ENCODE measurements at regions not wholly inside any gene's neighbourhood (a gene's known extent, or its start where the extent isn't known, plus 50 kb on each side); places are given as distances from the start of the nearest gene placed in this dataset.
"Not testable (repeated sequence)": the region's sequence is repeated elsewhere in the genome, so short reads cannot be mapped to it uniquely, and the experiment has no call there.

GRCh38 chr10:43839973-43840372, 191.3 kb upstream of the ZNF32 start:
- no peak for DNase-seq (ENCODE audit: low read depth)
- TF ChIP-seq, protein P1, sequence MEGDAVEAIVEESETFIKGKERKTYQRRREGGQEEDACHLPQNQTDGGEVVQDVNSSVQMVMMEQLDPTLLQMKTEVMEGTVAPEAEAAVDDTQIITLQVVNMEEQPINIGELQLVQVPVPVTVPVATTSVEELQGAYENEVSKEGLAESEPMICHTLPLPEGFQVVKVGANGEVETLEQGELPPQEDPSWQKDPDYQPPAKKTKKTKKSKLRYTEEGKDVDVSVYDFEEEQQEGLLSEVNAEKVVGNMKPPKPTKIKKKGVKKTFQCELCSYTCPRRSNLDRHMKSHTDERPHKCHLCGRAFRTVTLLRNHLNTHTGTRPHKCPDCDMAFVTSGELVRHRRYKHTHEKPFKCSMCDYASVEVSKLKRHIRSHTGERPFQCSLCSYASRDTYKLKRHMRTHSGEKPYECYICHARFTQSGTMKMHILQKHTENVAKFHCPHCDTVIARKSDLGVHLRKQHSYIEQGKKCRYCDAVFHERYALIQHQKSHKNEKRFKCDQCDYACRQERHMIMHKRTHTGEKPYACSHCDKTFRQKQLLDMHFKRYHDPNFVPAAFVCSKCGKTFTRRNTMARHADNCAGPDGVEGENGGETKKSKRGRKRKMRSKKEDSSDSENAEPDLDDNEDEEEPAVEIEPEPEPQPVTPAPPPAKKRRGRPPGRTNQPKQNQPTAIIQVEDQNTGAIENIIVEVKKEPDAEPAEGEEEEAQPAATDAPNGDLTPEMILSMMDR (conservative IDR thresholded peaks at IDR 0.05; ENCODE audit: low read depth, low read length): no peak
- no peak overlapping the region for H3K4me3 ChIP-seq (ENCODE audit: low read length)

GRCh38 chr10:43834751-43835150, 186.1 kb upstream of the ZNF32 start:
- not testable (repeated sequence) for DNase-seq (ENCODE audit: low read depth); H3K4me3 ChIP-seq (ENCODE audit: low read length)

DNA sequence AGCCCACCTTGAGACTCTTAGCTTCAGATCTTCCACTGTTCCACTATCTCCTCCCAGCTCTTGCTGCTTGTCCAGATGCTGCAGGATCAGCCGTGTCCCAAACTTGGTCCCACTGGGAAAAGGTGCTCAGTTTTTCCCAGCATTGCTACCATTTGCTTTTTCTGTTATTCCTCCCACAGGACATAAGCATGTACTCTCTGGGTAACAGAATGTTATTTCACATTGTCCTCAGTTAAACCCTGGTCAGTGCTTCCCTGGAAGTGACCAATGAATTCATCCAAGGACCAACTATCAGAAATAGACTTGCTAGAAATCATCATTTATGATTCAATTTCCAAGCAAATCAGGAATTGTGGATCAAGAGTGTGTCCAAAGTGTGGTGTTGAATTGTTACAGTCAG, 179.2 kb upstream of the ZNF32 start:
- DNase-seq (ENCODE audit: low read depth): no peak
- H3K4me3 ChIP-seq (ENCODE audit: low read length): no peak overlapping the region
- TF ChIP-seq, protein P1 (conservative IDR thresholded peaks at IDR 0.05; ENCODE audit: low read depth, low read length): no peak

DNA sequence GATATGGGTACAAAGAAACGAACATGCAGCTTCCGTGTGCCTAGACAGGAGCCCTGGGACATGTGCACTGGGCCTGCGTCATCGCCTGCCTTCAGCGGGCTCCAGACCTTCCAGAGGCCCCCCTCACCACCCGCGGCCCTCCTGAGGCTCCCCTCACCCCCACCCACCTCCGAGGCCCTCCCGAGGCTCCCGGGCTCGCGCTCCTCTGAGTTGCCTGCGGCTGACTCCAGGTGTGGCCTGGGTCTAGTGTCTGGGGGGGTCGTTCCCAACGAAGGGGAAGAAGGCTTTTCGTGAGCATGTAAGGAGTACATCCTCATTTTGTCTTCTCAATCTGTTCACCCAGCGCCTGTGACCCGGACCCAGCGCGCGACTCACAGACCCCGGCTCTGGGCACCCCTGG, 177.3 kb upstream of the ZNF32 start:
- no peak for DNase-seq (ENCODE audit: low read depth)
- TF ChIP-seq, protein P1 (conservative IDR thresholded peaks at IDR 0.05; ENCODE audit: low read depth, low read length): no peak

DNA sequence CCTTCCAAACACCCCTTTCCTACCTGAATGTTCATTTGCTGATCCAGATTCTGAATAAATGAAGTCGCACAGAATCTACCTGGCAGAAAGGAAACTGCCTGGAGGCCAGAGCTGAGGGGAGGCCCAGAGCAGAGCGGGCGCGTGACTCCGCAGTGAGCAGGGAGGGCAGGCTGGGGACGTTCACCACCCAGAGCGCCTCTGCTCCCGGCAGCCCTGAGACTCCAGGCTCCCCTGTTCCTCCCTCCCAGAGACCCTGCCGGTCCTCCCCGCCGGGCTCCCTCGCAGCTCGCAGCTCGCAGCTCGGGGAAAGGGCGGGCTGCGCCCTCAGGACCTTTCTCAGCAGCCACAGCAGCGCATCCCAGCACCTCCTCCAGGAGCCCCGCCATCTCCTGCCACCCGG, 176.7 kb upstream of the ZNF32 start:
- no peak overlapping the region for H3K4me3 ChIP-seq (ENCODE audit: low read length)
- no peak for DNase-seq (ENCODE audit: low read depth)
- TF ChIP-seq, protein P1 (conservative IDR thresholded peaks at IDR 0.05; ENCODE audit: low read depth, low read length): no peak

More for the DNA sequence above, 177.3 kb upstream of the ZNF32 start:
- H3K4me3 ChIP-seq (ENCODE audit: low read length): no peak overlapping the region

DNA sequence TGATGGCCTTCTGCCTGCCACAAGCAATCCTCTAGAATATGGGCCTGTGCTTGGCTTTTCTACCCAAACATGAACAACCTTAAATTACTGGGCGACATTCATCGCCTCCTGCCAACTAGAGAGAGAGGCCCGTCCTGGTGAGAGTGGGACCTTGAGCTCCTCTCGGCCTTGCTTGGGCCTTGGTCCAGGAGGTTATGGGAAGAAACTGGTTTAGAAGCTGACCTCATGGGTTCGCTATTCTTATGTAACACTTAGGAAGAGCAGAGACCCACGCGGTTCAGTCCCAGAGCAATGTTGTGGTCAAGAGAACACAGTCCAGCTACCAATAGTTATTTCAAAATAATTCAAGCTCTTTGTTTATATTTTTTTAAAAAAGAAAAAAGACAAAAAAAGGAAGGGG, 176.3 kb upstream of the ZNF32 start:
- no peak for DNase-seq (ENCODE audit: low read depth)
- TF ChIP-seq, protein P1 (conservative IDR thresholded peaks at IDR 0.05; ENCODE audit: low read depth, low read length): no peak
- H3K4me3 ChIP-seq (ENCODE audit: low read length): no peak overlapping the region

DNA sequence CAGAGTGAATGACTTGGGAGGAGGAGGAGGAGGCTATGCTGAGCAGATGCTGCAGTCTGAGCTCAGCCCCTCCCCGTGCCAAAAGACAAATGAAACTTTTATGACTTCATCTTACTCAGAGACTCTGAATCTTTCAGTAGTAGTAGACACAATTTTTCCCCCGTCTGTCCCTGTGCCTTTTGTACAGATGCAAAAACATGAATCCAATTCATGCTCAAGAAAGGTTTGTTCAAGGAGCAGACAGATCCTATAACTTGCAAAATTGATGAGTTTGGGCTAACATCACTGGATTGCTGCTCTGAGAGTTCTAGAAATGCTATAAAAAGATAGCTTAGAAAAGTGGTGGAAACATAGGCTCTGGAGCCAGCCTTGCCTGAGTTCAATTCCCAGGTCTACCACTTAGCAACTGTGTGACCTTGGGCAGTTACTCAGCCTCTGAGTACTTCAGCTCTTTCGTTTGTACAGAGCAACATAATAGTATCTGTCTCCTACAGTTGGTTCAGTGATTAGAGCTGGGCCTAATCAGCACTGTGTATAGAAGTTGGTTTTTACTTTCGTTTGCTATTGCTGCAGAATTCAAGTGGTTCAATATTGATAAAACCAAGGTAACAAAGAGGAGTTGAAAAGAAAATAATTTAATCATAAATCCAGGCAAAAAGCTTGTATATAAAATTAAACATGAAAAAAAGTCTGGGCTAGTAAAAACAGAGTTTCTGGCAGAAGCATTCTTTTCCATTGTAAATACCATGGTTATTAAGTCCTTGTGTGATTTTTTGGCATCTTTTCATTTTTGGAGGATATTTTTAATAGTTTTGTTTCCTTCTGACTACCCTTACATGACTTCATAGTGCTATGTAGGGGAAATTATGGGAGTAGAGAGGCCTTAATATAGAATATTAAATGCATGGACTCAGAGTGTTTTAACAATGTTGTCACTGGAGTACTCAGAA, 174.2 kb upstream of the ZNF32 start:
- TF ChIP-seq, protein P1 (conservative IDR thresholded peaks at IDR 0.05; ENCODE audit: low read depth, low read length): no peak
- no peak overlapping the region for H3K4me3 ChIP-seq (ENCODE audit: low read length)
- no peak for DNase-seq (ENCODE audit: low read depth)
